ENCODE measurements at regions not wholly inside any gene's neighbourhood (a gene's known extent, or its start where the extent isn't known, plus 50 kb on each side); places are given as distances from the start of the nearest gene placed in this dataset.
"Not testable (repeated sequence)": the region's sequence is repeated elsewhere in the genome, so short reads cannot be mapped to it uniquely, and the experiment has no call there.

DNA sequence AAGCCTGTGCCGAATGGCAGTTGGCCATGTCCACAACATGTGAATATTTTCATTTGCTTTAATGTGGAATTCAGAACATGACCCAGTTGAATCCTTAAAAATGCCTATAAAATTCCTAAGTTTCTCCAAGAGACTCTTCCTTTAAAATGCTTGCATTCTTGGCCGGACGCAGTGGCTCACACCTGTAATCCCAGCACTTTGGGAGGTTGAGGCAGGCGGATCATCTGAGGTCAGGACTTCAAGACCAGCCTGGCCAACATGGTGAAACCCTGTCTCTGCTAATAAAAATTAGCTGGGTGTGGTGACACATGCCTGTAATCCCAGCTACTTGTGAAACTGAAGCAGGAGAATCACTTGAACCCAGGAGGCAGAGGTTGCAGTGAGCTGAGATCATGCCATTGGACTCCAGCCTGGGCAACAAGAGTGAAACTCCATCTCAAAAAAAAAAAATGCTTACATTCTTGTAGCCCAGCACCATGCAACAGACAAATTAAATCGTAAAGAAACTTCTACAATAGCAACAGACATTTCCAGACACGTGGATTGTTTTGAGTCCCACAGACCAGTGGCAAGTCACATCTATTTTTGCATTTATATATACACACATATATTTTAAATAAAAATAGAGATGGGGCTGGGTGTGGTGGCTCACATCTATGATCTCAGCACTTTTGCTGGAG, 274.4 kb downstream of the GOLGA6L6 start:
- POLR2A ChIA-PET (ENCODE audit: unreplicated experiment); CTCF ChIA-PET; H4K8ac ChIP-seq (ENCODE audit: low read depth in 2 of 2, low read length in 2 of 2): not testable (repeated sequence)

DNA sequence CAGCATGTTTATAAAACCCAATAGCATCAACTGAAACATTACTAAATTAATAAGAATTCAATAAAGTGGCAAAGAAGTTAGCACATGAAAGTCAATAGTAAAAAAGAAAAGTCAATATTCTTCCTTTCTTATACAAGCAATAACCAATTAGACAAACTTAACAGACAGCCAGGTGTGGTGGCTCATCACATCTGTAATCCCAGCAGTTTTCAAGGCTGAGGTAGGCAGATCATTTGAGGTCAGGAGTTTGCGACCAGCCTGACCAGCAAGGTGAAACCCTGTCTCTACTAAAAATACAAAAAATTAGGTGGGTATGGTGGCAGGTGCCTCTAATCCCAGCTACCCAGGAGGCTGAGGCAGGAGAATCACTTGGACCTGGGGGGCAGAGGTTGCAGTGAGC, 275.9 kb downstream of the GOLGA6L6 start:
- H4K91ac ChIP-seq (ENCODE audit: insufficient read depth, low read depth, low read length); H3K4me2 ChIP-seq (ENCODE audit: low read depth, low read length); H2AFZ ChIP-seq (replicated peaks; ENCODE audit: low read length, poor library complexity); H3K18ac ChIP-seq (ENCODE audit: low read depth, low read length); H4K8ac ChIP-seq (ENCODE audit: low read depth in 2 of 2, low read length in 2 of 2); H3K14ac ChIP-seq (replicated peaks; ENCODE audit: low read depth, low read length); H3K4ac ChIP-seq (ENCODE audit: low read depth, low read length); H2AK5ac ChIP-seq (ENCODE audit: low read depth, low read length); H4K5ac ChIP-seq (ENCODE audit: low read depth, low read length); H3K36me3 ChIP-seq (ENCODE audit: control insufficient read depth, insufficient read depth, low read length); H3K4me1 ChIP-seq (ENCODE audit: control insufficient read depth, insufficient read depth, low read length); CTCF ChIA-PET; BruUV-seq (replicated peaks); H3K23ac ChIP-seq (ENCODE audit: low read depth, low read length); H2BK5ac ChIP-seq (ENCODE audit: low read depth, low read length, poor library complexity, severe bottlenecking); H3K79me1 ChIP-seq (ENCODE audit: low read depth in 1 of 2, low read length in 2 of 2); DNase-seq; dilution Hi-C loops (cut with HindIII; ENCODE audit: low sequenced_read_pairs, unreplicated experiment); H2BK20ac ChIP-seq (ENCODE audit: low read depth, low read length); H3K9me1 ChIP-seq (ENCODE audit: insufficient read depth, low read length); H3K9ac ChIP-seq (ENCODE audit: low read depth, low read length); in situ Hi-C loops (cut with MboI; ENCODE audit: low sequenced_read_pairs); H2BK120ac ChIP-seq (ENCODE audit: low read depth, low read length); ATAC-seq (ENCODE audit: low read depth); H4K20me1 ChIP-seq (ENCODE audit: insufficient read depth, low read length); H2BK15ac ChIP-seq (ENCODE audit: low read depth, low read length); H3K27me3 ChIP-seq (ENCODE audit: control insufficient read depth, insufficient read depth, low read length); H3K27ac ChIP-seq (ENCODE audit: insufficient read depth, low read length); intact Hi-C loops (cut with micrococcal nuclease); POLR2A ChIA-PET (ENCODE audit: unreplicated experiment); H2AK9ac ChIP-seq (replicated peaks; ENCODE audit: low read depth, low read length, poor library complexity); H3K56ac ChIP-seq (ENCODE audit: extremely low read depth, insufficient read depth, low read length); H3K4me3 ChIP-seq (ENCODE audit: insufficient read depth, low read depth, low read length): not testable (repeated sequence)
- WGBS, 2 experiments (ENCODE audit: extremely low coverage in 2 of 2, insufficient read length in 1 of 2) = no CpG with 5 or more reads among the region's 1 CpG
- H3K9me3 ChIP-seq (ENCODE audit: control insufficient read depth, insufficient read depth, low read length) = peaks cover 33% of the 10 kb centered on the region

More for the DNA sequence above, 274.4 kb downstream of the GOLGA6L6 start:
- ATAC-seq (ENCODE audit: low read depth); H3K9me1 ChIP-seq (ENCODE audit: insufficient read depth, low read length); H3K56ac ChIP-seq (ENCODE audit: extremely low read depth, insufficient read depth, low read length); H3K27me3 ChIP-seq (ENCODE audit: control insufficient read depth, insufficient read depth, low read length); H2BK20ac ChIP-seq (ENCODE audit: low read depth, low read length); DNase-seq; intact Hi-C loops (cut with micrococcal nuclease); H3K23ac ChIP-seq (ENCODE audit: low read depth, low read length); H3K36me3 ChIP-seq (ENCODE audit: control insufficient read depth, insufficient read depth, low read length); H2BK15ac ChIP-seq (ENCODE audit: low read depth, low read length); H3K27ac ChIP-seq (ENCODE audit: insufficient read depth, low read length); H4K5ac ChIP-seq (ENCODE audit: low read depth, low read length); H2AK9ac ChIP-seq (replicated peaks; ENCODE audit: low read depth, low read length, poor library complexity); H2BK120ac ChIP-seq (ENCODE audit: low read depth, low read length); H3K4me2 ChIP-seq (ENCODE audit: low read depth, low read length); H4K91ac ChIP-seq (ENCODE audit: insufficient read depth, low read depth, low read length); H2BK5ac ChIP-seq (ENCODE audit: low read depth, low read length, poor library complexity, severe bottlenecking); H3K79me1 ChIP-seq (ENCODE audit: low read depth in 1 of 2, low read length in 2 of 2); H4K20me1 ChIP-seq (ENCODE audit: insufficient read depth, low read length); H3K9ac ChIP-seq (ENCODE audit: low read depth, low read length); dilution Hi-C loops (cut with HindIII; ENCODE audit: low sequenced_read_pairs, unreplicated experiment); H3K18ac ChIP-seq (ENCODE audit: low read depth, low read length); H3K4me3 ChIP-seq (ENCODE audit: insufficient read depth, low read depth, low read length); H2AK5ac ChIP-seq (ENCODE audit: low read depth, low read length); in situ Hi-C loops (cut with MboI; ENCODE audit: low sequenced_read_pairs); H3K14ac ChIP-seq (replicated peaks; ENCODE audit: low read depth, low read length); H3K4ac ChIP-seq (ENCODE audit: low read depth, low read length); BruUV-seq (replicated peaks); H2AFZ ChIP-seq (replicated peaks; ENCODE audit: low read length, poor library complexity); H3K4me1 ChIP-seq (ENCODE audit: control insufficient read depth, insufficient read depth, low read length): not testable (repeated sequence)
- peaks cover 34% of the 10 kb centered on the region for H3K9me3 ChIP-seq (ENCODE audit: control insufficient read depth, insufficient read depth, low read length)
- 74% methylated on average over 3 of the region's 6 CpGs; no CpG with 5 or more reads in 1 of the 2 experiments for WGBS, 2 experiments (ENCODE audit: extremely low coverage in 2 of 2, insufficient read length in 1 of 2)
